NT2/D1 (cell line): ENCODE measurements at regions not wholly inside any gene's neighbourhood (a gene's known extent, or its start where the extent isn't known, plus 50 kb on each side); places are given as distances from the start of the nearest gene placed in this dataset.
A peak's percentile ranks its signal among the peaks of the same experiment; 100 is the strongest.
"Not testable (repeated sequence)": the region's sequence is repeated elsewhere in the genome, so short reads cannot be mapped to it uniquely, and the experiment has no call there.

ENCODE experiments used
- DNase-seq: peaks from one replicate; pipeline ENCODE4 v3.0.0-alpha.2; 2011; ENCODE audit warnings: low read depth, low spot score
- H3K27me3 ChIP-seq: 2 replicates; pipeline ENCODE4 v1.6.0; 2011; ENCODE audit warnings: mild to moderate bottlenecking; ENCODE audit not compliant: insufficient read length, insufficient read depth
- H3K36me3 ChIP-seq: 2 replicates; pipeline ENCODE4 v1.6.1; 2011; ENCODE audit warnings: mild to moderate bottlenecking, low read length, mixed read lengths; ENCODE audit not compliant: insufficient read depth, insufficient read length
- H3K4me1 ChIP-seq: 2 replicates; pipeline ENCODE4 v1.5.1; 2011; ENCODE audit not compliant: insufficient read depth, insufficient read length
- H3K4me3 ChIP-seq: 2 replicates; pipeline ENCODE4 v1.5.1; 2011; ENCODE audit warnings: low read depth; ENCODE audit not compliant: insufficient read length
- H3K9ac ChIP-seq: 2 replicates; pipeline ENCODE4 v1.6.0; 2011; ENCODE audit warnings: low read depth; ENCODE audit not compliant: insufficient read length
- H3K9me3 ChIP-seq: 2 replicates; pipeline ENCODE4 v1.5.1; 2011; ENCODE audit warnings: mild to moderate bottlenecking, low read length; ENCODE audit not compliant: insufficient read depth
- SUZ12 ChIP-seq: IDR thresholded peaks from 2 replicates; pipeline ENCODE4 v1.6.1; 2011; ENCODE audit not compliant: insufficient read length, insufficient read depth; ENCODE audit errors: extremely low read depth
- YY1 ChIP-seq: IDR thresholded peaks from 2 replicates; pipeline ENCODE4 v1.6.1; 2011; ENCODE audit not compliant: insufficient read length, insufficient read depth
- ZNF274 ChIP-seq: IDR thresholded peaks from 2 replicates; pipeline ENCODE4 v1.6.1; 2011; ENCODE audit warnings: mild to moderate bottlenecking, low read depth, low read length

DNA sequence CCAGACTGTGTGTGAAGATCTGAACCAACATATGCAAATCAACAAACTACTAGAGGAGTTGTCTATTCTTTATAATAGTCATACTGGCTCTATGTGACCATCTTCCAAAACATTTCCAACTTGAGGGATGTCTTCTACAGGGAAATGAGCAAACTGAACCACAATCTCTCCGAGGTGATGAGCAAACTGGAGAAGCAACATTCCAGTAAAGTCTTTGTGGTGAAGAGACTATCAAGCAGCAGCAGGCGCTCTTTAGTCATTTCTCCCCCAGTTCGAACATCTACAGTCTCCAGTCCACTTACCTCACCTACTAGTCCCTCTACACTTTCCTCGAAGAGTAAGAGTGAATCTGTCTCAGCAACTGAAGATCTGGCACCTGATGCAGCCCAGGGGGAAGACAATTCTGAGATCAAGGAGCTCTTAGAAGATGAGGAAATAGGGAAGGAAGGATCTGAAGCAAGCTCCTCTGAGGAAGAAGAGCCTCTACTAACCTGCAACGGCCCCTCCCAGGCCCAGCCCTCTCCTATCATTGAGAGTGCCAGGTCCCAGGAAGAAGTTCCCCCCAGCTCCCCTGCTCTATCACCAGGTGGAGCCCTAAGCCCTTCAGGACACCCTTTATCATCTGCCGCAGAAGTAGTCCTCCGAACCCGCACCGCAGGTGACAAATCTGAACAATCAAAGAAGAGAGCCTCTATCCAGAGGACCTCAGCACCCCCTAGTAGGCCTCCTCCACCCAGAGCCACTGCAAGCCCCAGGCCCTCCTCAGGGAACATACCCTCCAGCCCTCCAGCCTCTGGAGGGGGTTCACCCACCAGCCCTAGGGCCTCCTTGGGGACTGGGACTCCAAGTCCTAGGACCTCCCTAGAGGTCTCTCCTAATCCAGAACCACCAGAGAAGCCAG is 98.1 kb downstream of the HNRNPD start:
- TF ChIP-seq SUZ12, result no peak
- TF ChIP-seq ZNF274, result no peak
- no peak for TF ChIP-seq YY1
- no peaks in the 10 kb centered on the region for H3K27me3 ChIP-seq
- H3K4me1 ChIP-seq, result no peaks in the 10 kb centered on the region
- H3K36me3 ChIP-seq, result no peaks in the 10 kb centered on the region
- DNase-seq, result no peak
- H3K9ac ChIP-seq, result no peak overlapping the region
- no peak overlapping the region for H3K4me3 ChIP-seq
- no peaks in the 10 kb centered on the region for H3K9me3 ChIP-seq

DNA sequence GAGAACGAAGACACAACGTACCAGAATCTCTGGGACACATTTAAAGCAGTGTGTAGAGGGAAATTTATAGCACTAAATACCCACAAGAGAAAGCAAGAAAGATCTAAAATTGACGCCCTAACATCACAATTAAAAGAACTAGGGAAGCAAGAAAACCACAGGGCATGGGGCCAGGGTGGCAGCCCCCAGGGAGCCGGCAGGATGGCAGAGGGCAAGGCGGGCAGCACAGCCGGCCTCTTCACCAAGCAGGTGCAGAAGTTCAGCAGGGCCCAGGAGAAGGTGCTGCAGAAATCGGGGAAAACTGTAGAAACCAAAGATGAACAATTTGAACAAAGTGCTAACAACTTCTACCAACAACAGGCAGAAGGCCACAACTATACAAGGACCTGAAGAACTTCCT is 99.1 kb downstream of the HNRNPD start:
- not testable (repeated sequence) for H3K27me3 ChIP-seq, H3K36me3 ChIP-seq, H3K4me1 ChIP-seq, H3K9me3 ChIP-seq, H3K9ac ChIP-seq, DNase-seq, H3K4me3 ChIP-seq

DNA sequence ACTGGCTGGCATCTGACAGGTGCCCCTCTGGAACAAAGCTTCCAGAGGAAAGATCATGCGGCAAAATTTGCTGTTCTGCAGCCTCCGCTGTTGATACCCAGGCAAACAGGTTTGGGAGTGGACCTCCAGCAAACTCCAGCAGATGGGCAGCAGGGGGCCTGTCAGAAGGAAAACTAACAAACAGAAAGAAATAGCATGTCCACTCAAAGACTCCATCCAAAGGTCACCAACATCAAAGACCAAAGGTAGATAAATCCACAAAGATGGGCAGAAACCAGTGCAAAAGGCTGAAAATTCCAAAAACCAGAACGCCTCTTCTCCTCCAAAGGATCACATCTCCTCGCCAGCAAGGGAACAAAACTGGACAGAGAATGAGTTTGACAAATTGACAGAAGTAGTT is 101.3 kb downstream of the HNRNPD start:
- H3K36me3 ChIP-seq, H3K9me3 ChIP-seq, H3K4me1 ChIP-seq, H3K4me3 ChIP-seq, DNase-seq, H3K27me3 ChIP-seq, H3K9ac ChIP-seq: not testable (repeated sequence)

DNA sequence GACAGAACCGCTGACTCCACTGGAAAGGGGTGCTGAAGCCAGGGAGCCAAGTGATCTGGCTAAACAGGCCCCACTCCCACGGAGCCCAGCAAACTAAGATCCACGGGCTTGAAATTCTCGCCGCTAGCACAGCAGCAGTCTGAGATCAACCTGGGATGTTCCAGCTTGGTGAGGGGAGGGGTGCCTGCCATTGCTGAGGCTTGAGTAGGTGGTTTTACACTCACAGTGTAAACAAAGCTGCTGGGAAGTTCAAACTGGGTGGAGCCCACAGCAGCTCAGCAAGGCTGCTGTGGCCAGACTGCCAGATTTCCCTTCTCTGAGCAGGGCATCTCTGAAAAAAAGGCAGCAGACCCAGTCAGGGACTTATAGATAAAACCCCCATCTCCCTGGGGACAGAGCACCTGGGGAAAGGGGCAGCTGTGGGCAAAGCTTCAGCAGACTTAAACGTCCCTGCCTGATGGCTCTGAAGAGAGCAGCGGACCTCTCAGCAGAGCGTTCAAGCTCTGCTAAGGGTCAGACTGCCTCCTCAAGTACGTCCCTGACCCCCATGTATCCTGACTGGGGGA is 101.8 kb downstream of the HNRNPD start:
- not testable (repeated sequence) for H3K4me1 ChIP-seq, H3K27me3 ChIP-seq, H3K9me3 ChIP-seq, H3K36me3 ChIP-seq, DNase-seq, H3K9ac ChIP-seq
- peak overlapping the region; percentile 0 for H3K4me3 ChIP-seq

DNA sequence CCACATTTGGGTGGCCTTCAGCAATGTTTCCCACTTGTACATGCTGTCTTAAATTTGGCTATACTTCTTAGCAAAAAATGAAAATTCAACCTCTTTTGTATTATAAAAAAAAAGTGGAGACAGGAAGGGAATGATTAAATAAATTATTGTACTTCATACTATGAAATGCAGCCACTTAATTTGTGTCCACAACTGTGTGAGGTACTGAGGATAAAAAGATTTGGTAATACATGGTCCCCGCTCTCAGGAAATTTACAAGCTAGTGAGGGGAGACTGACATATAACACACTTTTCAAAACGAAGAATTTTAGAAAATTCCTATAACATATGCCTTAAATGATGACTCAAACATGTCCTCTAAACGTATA is 105.0 kb downstream of the HNRNPD start:
- no peaks in the 10 kb centered on the region for H3K27me3 ChIP-seq
- H3K36me3 ChIP-seq, result no peaks in the 10 kb centered on the region
- no peaks in the 10 kb centered on the region for H3K9me3 ChIP-seq
- no peak for DNase-seq
- TF ChIP-seq SUZ12 (no peak), ZNF274 (no peak), YY1 (no peak)
- no peak overlapping the region for H3K4me3 ChIP-seq
- no peaks in the 10 kb centered on the region for H3K4me1 ChIP-seq
- no peak overlapping the region for H3K9ac ChIP-seq

DNA sequence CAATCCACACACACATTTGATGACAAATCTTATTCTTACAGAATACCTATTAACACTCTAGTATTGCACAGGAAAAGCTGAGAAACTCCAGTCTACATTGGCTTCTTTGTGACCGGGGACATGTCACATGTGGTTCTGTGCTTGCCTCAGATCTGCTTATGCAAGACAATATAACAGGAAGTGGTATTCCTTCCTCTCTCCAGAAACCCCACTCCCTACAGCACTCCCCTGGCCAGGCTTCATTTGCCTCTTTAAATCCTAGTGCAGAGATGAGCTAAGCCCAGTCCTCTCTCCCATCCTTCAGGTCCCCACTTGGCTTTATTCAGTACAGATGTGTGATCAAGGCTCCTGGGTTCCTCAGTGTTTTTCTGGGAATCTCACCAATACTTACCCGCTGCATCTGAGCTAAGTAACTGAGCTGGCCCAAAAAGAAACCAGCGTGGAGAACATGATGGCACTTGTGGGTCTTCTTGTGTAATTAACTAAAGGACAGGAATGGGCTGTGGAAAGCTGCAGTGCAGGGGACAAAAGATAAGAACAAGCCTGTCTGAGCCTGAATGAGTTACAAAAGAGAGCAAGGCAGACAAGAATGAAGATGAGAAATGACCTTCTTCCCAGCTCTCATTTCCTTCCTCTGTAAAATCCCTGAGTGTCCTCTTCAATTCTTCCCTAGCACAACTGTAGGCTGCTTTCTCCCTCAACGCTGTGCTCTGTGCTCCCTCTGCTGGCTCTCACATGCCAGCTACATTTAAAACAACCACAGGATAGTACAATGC is 105.6 kb downstream of the HNRNPD start:
- no peak for TF ChIP-seq ZNF274
- TF ChIP-seq SUZ12, result no peak
- TF ChIP-seq YY1, result no peak
- H3K27me3 ChIP-seq, result no peaks in the 10 kb centered on the region
- H3K36me3 ChIP-seq, result no peaks in the 10 kb centered on the region
- H3K9ac ChIP-seq, result no peak overlapping the region
- H3K4me3 ChIP-seq, result no peak overlapping the region
- no peaks in the 10 kb centered on the region for H3K9me3 ChIP-seq
- peak; percentile 51 for DNase-seq
- H3K4me1 ChIP-seq, result no peaks in the 10 kb centered on the region

DNA sequence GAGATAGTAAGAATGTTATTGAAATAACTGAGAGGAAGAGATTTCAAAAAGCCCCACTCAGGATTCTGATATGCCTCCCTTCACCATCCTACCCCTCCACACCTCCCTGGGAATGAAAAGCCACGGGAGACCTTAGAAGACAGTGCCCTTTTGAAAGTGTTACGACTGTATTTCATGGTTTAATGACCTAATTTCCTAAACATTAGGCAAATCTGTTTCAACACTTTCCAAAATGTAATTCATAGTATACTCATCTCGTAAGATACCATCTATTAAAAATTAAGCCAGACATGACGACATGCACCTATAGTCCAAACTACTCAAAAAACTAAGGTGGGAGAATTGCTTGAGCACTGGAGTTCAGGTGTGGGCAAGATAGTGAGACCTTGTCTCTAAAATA is 106.3 kb downstream of the HNRNPD start:
- no peak for DNase-seq
- TF ChIP-seq YY1, result no peak
- no peak for TF ChIP-seq SUZ12
- TF ChIP-seq ZNF274, result no peak
- no peak overlapping the region for H3K4me3 ChIP-seq
- no peaks in the 10 kb centered on the region for H3K4me1 ChIP-seq
- no peaks in the 10 kb centered on the region for H3K9me3 ChIP-seq
- H3K9ac ChIP-seq, result no peak overlapping the region
- no peaks in the 10 kb centered on the region for H3K27me3 ChIP-seq
- H3K36me3 ChIP-seq, result no peaks in the 10 kb centered on the region
